ENCODE measurements at regions not wholly inside any gene's neighbourhood (a gene's known extent, or its start where the extent isn't known, plus 50 kb on each side); places are given as distances from the start of the nearest gene placed in this dataset.

DNA sequence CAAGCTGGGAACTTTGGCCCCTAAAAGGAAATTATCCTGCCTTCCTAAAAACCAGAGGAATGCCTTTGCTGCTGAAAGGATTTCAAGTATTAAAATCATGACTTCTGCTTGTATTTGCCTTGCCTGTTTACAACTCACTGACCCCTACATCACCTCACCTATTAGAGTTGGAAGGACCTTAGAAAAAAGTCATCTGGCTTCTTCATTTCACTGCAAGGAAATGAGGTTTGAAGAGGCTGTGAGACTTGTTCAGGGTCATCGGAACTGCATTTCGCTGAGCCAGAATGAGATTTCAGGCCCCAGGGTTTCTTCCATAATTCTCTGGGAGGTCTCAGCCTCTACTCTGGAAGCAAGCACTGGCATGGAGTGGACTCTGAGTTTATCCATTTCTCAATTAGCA lies 304.1 kb downstream of the BUD13 start:
- Histone ChIP-seq H3K4me3 (ENCODE audit: low read length) (no peak overlapping the region), H3K9me3 (ENCODE audit: control insufficient read depth, low read length) (peaks cover 16% of the 10 kb centered on the region), H3K27me3 (ENCODE audit: control insufficient read depth, insufficient read depth, low read length, poor library complexity, severe bottlenecking) (no peaks in the 10 kb centered on the region), H3K27ac (ENCODE audit: low read depth, low read length) (no peak overlapping the region), H3K4me1 (ENCODE audit: control insufficient read depth, insufficient read depth, low read length) (no peaks in the 10 kb centered on the region), H3K9ac (ENCODE audit: extremely low read depth, low read length, poor library complexity, severe bottlenecking) (no peak overlapping the region), H3K36me3 (ENCODE audit: control insufficient read depth, insufficient read depth, low read length) (no peaks in the 10 kb centered on the region)
- no peak for DNase-seq
- 47 to 50% methylated on average over 2 of the region's 2 CpGs for WGBS, 2 experiments (ENCODE audit: insufficient coverage in 1 of 2, insufficient read length in 1 of 2)
- Mint-ChIP-seq H3K27me3 (ENCODE audit: insufficient read depth) (peaks cover 5% of the 10 kb centered on the region), H3K36me3 (ENCODE audit: low read depth) (no peaks in the 10 kb centered on the region), H3K4me3 (no peak overlapping the region), H3K9me3 (peaks cover 7% of the 10 kb centered on the region), H3K27ac (no peak overlapping the region), H3K4me1 (peaks cover 25% of the 10 kb centered on the region)
- TF ChIP-seq, protein P1, sequence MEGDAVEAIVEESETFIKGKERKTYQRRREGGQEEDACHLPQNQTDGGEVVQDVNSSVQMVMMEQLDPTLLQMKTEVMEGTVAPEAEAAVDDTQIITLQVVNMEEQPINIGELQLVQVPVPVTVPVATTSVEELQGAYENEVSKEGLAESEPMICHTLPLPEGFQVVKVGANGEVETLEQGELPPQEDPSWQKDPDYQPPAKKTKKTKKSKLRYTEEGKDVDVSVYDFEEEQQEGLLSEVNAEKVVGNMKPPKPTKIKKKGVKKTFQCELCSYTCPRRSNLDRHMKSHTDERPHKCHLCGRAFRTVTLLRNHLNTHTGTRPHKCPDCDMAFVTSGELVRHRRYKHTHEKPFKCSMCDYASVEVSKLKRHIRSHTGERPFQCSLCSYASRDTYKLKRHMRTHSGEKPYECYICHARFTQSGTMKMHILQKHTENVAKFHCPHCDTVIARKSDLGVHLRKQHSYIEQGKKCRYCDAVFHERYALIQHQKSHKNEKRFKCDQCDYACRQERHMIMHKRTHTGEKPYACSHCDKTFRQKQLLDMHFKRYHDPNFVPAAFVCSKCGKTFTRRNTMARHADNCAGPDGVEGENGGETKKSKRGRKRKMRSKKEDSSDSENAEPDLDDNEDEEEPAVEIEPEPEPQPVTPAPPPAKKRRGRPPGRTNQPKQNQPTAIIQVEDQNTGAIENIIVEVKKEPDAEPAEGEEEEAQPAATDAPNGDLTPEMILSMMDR (conservative IDR thresholded peaks at IDR 0.05), result no peak

DNA sequence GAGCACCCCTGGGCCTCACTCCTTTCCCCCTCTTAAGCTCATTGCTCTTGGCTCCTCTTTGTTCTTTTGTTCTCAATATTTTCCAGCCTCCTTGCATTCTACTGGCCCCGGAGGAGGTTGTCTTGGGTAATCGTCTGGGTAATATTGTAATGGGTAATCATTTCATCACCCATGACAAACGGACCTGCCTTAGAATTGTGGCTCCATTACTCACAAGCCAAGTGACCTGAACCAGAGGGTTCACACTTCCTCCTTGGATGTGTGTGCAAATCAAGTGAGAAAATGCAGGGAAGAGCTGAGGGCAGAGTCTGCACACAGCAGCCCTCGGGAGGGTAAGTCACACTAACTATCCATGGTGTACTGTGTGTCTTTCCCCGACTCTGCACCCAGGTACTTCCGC lies 305.0 kb downstream of the BUD13 start:
- no peak overlapping the region for H3K9ac ChIP-seq (ENCODE audit: extremely low read depth, low read length, poor library complexity, severe bottlenecking)
- no peaks in the 10 kb centered on the region for H3K27me3 ChIP-seq (ENCODE audit: control insufficient read depth, insufficient read depth, low read length, poor library complexity, severe bottlenecking)
- Mint-ChIP-seq H3K4me1 (peaks cover 19% of the 10 kb centered on the region), H3K9me3 (peaks cover 7% of the 10 kb centered on the region), H3K27me3 (ENCODE audit: insufficient read depth) (peaks cover 5% of the 10 kb centered on the region), H3K36me3 (ENCODE audit: low read depth) (no peaks in the 10 kb centered on the region), H3K4me3 (no peak overlapping the region), H3K27ac (no peak overlapping the region)
- H3K27ac ChIP-seq (ENCODE audit: low read depth, low read length), result no peak overlapping the region
- no peak for DNase-seq
- 75 to 91% methylated on average over 2 to 6 of the region's 6 CpGs for WGBS, 2 experiments (ENCODE audit: insufficient coverage in 1 of 2, insufficient read length in 1 of 2)
- H3K36me3 ChIP-seq (ENCODE audit: control insufficient read depth, insufficient read depth, low read length), result no peaks in the 10 kb centered on the region
- H3K4me3 ChIP-seq (ENCODE audit: low read length), result no peak overlapping the region
- H3K4me1 ChIP-seq (ENCODE audit: control insufficient read depth, insufficient read depth, low read length), result no peaks in the 10 kb centered on the region
- TF ChIP-seq, protein P1 (conservative IDR thresholded peaks at IDR 0.05), result no peak
- H3K9me3 ChIP-seq (ENCODE audit: control insufficient read depth, low read length), result peaks cover 16% of the 10 kb centered on the region

DNA sequence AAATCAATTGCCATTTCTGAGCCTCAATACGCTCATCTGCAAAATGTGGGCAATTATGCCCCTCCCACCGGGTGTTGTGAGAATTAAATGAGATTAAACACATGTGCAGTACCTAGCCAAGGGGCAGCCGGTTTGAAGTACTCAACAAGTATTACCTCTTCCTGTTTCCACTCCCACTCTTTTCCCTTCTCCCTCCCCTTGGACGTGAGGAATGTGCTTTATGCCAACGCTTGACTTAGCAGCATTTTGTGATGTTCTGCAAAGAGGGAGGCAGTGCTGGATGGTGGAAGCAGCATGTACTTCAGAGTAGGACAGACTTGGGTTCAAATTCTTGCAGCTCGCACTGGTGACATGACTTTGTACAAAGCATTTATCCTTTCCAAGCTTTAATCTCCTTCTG lies 306.0 kb downstream of the BUD13 start:
- Histone ChIP-seq H3K4me1 (ENCODE audit: control insufficient read depth, insufficient read depth, low read length) (peaks cover under 1% of the 10 kb centered on the region), H3K27ac (ENCODE audit: low read depth, low read length) (no peak overlapping the region), H3K9me3 (ENCODE audit: control insufficient read depth, low read length) (peaks cover 10% of the 10 kb centered on the region), H3K36me3 (ENCODE audit: control insufficient read depth, insufficient read depth, low read length) (no peaks in the 10 kb centered on the region), H3K4me3 (ENCODE audit: low read length) (no peak overlapping the region), H3K27me3 (ENCODE audit: control insufficient read depth, insufficient read depth, low read length, poor library complexity, severe bottlenecking) (no peaks in the 10 kb centered on the region), H3K9ac (ENCODE audit: extremely low read depth, low read length, poor library complexity, severe bottlenecking) (no peak overlapping the region)
- peaks cover 3% of the 10 kb centered on the region for H3K9me3 Mint-ChIP-seq
- H3K4me1 Mint-ChIP-seq, result peaks cover 25% of the 10 kb centered on the region
- H3K27ac Mint-ChIP-seq, result no peak overlapping the region
- no peak overlapping the region for H3K4me3 Mint-ChIP-seq
- H3K36me3 Mint-ChIP-seq (ENCODE audit: low read depth), result no peaks in the 10 kb centered on the region
- TF ChIP-seq, protein P1 (conservative IDR thresholded peaks at IDR 0.05), result no peak
- H3K27me3 Mint-ChIP-seq (ENCODE audit: insufficient read depth), result peaks cover 5% of the 10 kb centered on the region
- WGBS, 2 experiments (ENCODE audit: insufficient coverage in 1 of 2, insufficient read length in 1 of 2), result 83 to 89% methylated on average over 3 to 6 of the region's 6 CpGs
- no peak for DNase-seq

All from endodermal cell (in vitro differentiated cells).